IMR-90 (cell line): ENCODE measurements at regions not wholly inside any gene's neighbourhood (a gene's known extent, or its start where the extent isn't known, plus 50 kb on each side); places are given as distances from the start of the nearest gene placed in this dataset.

ENCODE experiments used
- CTCF ChIP-seq: conservative IDR thresholded peaks from 2 replicates; pipeline ENCODE4 v1.5.1; 2012; ENCODE audit warnings: mild to moderate bottlenecking, low read depth, low read length, improper control_type of control experiment
- MAFK ChIP-seq: IDR thresholded peaks from 2 replicates; pipeline ENCODE4 v1.6.1; 2012; ENCODE audit warnings: low read depth, low read length, improper control_type of control experiment

GRCh38 chr6:134421501-134421900 is 103.6 kb upstream of the SGK1 start:
- TF ChIP-seq MAFK: no peak
- no peak for TF ChIP-seq CTCF
